Gastroesophageal sphincter (tissue), 4 donors: ENCODE measurements at regions not wholly inside any gene's neighbourhood (a gene's known extent, or its start where the extent isn't known, plus 50 kb on each side); places are given as distances from the start of the nearest gene placed in this dataset.

ENCODE experiments used
- ATAC-seq: fragments of 150-250 bp; one replicate; pipeline ENCODE4 v1.9.1; 2016; ENCODE audit warnings: mild to moderate bottlenecking, moderate library complexity
- H3K27ac ChIP-seq, 4 donors: fragments of 200-600 bp; sonication (generic) in 3 of 4; 1 replicate in 3 of 4; 2 replicates in 1 of 4; pipeline ENCODE4 v1.5.1; 2016 to 2019
- H3K27me3 ChIP-seq: fragments of 200-600 bp; sonication (generic); one replicate; pipeline ENCODE4 v1.5.1; 2019
- H3K36me3 ChIP-seq, 2 donors: fragments of 200-600 bp; sonication (generic); one replicate each; pipeline ENCODE4 v1.5.1; 2019; ENCODE audit warnings: control low read depth in 1 of 2
- H3K4me1 ChIP-seq, 3 donors: fragments of 200-600 bp; sonication (generic); 1 replicate in 2 of 3; 2 replicates in 1 of 3; pipeline ENCODE4 v1.5.1; 2016 to 2019; ENCODE audit warnings: control low read depth in 2 of 3
- H3K4me3 ChIP-seq, 2 donors: fragments of 200-600 bp; sonication (generic); one replicate each; pipeline ENCODE4 v1.5.1; 2019; ENCODE audit warnings: mild to moderate bottlenecking in 1 of 2, moderate library complexity in 1 of 2
- H3K9me3 ChIP-seq, 3 donors: fragments of 200-600 bp; sonication (generic); one replicate each; pipeline ENCODE4 v1.5.1; 2017 to 2019; ENCODE audit warnings: control low read depth in 2 of 3
- EP300 ChIP-seq: sonication (generic); formaldehyde crosslinking; IDR thresholded peaks from one replicate; pipeline ENCODE4 v1.6.1; 2017; ENCODE audit warnings: antibody characterized with exemption, mild to moderate bottlenecking
- POLR2A ChIP-seq, 2 donors: fragments of 450-650 bp; IDR thresholded peaks; one replicate each; pipeline ENCODE4 v1.6.1; 2017; ENCODE audit warnings: antibody characterized with exemption in 2 of 2, mild to moderate bottlenecking in 2 of 2, moderate library complexity in 1 of 2
- POLR2AphosphoS5 ChIP-seq: sonication (generic); formaldehyde crosslinking; IDR thresholded peaks from one replicate; pipeline ENCODE4 v1.6.1; 2017; ENCODE audit warnings: antibody characterized with exemption
- WGBS, 2 donors: methylation state at CpG; one replicate each; pipeline ENCODE4 v1.1.5; 2018; ENCODE audit warnings: low coverage in 1 of 2; 5-methylcytosine and 5-hydroxymethylcytosine counted together
- TF ChIP-seq, protein P1 (sequence below), 4 experiments: fragments of 200-600 bp in 2 of 4; fragments of 450-650 bp in 2 of 4; sonication (generic) in 1 of 4; IDR thresholded peaks; one replicate each; pipeline ENCODE4 v1.5.1; 2017 to 2019; ENCODE audit warnings: antibody characterized with exemption in 4 of 4, mild to moderate bottlenecking in 2 of 4, moderate library complexity in 2 of 4

DNA sequence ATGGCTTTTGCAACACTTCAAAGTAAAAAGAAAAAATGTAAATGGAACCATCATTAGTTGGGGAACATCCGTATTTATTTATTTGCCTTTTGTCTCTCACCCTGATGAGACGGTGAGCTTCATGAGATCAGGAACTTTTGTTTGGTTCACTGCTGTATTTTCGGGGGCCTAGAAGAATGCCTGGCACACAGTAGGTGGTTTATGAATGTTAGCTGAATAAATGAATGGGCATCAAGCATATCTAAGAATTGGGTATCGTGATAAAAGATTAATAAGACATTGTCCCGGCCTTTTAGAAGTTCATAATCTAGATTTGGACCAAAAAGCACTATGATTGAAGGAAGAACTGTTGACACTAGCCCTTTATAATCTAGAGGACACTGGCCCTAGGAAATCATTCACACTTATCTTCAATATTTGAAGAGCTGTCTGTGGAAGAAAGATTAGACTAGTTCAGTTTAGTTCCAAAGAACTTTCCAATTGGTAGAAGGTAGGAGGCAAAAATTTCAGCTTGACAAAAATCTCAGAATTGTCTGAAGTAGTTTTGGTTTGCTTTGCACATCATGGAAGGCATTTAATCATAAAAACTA is 70.3 kb upstream of the CD83 start:
- no peak for ATAC-seq
- whole genome bisulfite sequencing, 2 donors: 74 to 80% methylated on average over 4 to 5 of the region's 5 CpGs

DNA sequence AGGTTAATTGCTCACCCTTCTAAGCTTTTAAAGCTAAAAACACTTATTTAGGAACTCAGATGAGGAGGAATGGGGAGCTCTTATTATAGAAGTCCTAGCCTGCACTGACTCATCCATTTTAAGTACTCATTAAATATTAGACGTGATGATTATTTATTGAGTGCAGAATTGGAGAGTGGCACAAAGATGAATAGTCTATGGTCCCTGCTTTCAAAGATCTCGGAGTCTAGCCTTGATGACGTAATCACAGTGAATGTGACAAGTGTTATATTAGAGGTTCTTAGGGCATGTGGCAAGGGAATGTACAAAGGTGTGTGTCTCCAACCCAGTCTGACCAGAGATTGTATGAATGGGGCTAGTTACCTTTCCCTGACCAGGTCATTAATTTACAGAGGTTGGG is 68.7 kb upstream of the CD83 start:
- TF ChIP-seq POLR2A (IDR thresholded peaks at IDR 0.05) (no peak), EP300 (no peak), POLR2AphosphoS5 (no peak)
- TF ChIP-seq, protein P1, sequence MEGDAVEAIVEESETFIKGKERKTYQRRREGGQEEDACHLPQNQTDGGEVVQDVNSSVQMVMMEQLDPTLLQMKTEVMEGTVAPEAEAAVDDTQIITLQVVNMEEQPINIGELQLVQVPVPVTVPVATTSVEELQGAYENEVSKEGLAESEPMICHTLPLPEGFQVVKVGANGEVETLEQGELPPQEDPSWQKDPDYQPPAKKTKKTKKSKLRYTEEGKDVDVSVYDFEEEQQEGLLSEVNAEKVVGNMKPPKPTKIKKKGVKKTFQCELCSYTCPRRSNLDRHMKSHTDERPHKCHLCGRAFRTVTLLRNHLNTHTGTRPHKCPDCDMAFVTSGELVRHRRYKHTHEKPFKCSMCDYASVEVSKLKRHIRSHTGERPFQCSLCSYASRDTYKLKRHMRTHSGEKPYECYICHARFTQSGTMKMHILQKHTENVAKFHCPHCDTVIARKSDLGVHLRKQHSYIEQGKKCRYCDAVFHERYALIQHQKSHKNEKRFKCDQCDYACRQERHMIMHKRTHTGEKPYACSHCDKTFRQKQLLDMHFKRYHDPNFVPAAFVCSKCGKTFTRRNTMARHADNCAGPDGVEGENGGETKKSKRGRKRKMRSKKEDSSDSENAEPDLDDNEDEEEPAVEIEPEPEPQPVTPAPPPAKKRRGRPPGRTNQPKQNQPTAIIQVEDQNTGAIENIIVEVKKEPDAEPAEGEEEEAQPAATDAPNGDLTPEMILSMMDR (IDR thresholded peaks at IDR 0.05): no peak
- H3K4me1 ChIP-seq: no peaks in the 10 kb centered on the region
- no peak overlapping the region for H3K27ac ChIP-seq
- no peaks in the 10 kb centered on the region for H3K9me3 ChIP-seq
- ATAC-seq: no peak
- no peaks in the 10 kb centered on the region for H3K36me3 ChIP-seq
- 61 to 63% methylated on average over 1 to 3 of the region's 3 CpGs for WGBS, 2 donors
- peaks cover 47% of the 10 kb centered on the region for H3K27me3 ChIP-seq
- H3K4me3 ChIP-seq: no peak overlapping the region

More for the DNA sequence above, 70.3 kb upstream of the CD83 start:
- no peak for TF ChIP-seq EP300
- TF ChIP-seq, protein P1 (IDR thresholded peaks at IDR 0.05): no peak
- TF ChIP-seq POLR2A (IDR thresholded peaks at IDR 0.05): no peak
- Histone ChIP-seq H3K27me3 (peaks cover 53% of the 10 kb centered on the region), H3K36me3 (no peaks in the 10 kb centered on the region), H3K27ac (no peak overlapping the region), H3K4me1 (no peaks in the 10 kb centered on the region), H3K4me3 (no peak overlapping the region), H3K9me3 (no peaks in the 10 kb centered on the region)

DNA sequence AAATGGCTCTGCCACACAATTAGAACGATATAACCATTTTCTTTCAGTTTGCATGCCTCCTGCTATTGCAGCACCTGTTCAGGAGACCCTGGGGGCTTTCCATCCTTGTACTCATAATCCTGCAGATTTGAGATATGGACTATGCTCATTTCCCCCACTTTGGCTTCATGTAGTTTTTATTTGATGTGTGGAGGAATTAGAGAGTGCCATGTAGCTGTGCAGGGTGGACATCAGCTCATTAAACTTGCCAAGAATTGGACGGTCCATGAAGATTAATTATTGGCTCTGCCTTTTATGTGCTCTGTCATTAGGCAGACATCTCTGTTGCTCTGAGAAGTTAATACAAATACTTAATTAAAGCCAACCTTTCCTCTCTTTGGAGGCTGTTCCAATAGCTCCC is 66.2 kb upstream of the CD83 start:
- H3K27me3 ChIP-seq: peaks cover 28% of the 10 kb centered on the region
- TF ChIP-seq POLR2AphosphoS5 (no peak), EP300 (no peak), POLR2A (IDR thresholded peaks at IDR 0.05) (no peak)
- TF ChIP-seq, protein P1 (IDR thresholded peaks at IDR 0.05): no peak
- no peak overlapping the region for H3K4me3 ChIP-seq
- ATAC-seq: no peak
- no peaks in the 10 kb centered on the region for H3K9me3 ChIP-seq
- H3K27ac ChIP-seq: no peak overlapping the region
- H3K4me1 ChIP-seq: no peaks in the 10 kb centered on the region
- 65 to 100% methylated on average over 1 to 2 of the region's 2 CpGs for WGBS, 2 donors
- H3K36me3 ChIP-seq: no peaks in the 10 kb centered on the region

DNA sequence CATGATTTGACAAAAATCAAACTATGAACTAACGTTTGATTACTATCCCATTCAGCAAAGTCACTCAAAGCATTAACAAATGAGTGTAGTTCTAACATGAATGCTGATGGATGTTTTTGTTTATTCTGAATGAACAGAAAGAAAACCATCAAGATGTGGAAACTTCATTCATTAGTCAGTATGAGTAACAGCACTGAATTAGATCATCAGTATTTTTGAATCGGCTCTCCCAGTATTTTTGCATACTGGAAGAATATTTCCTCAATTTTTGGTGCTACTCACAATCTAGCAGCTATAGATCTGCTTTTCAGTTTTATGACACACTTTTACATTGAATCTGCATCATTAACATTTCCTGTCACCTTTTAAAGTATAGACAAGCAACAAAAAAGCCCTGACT is 63.8 kb upstream of the CD83 start:
- no peaks in the 10 kb centered on the region for H3K36me3 ChIP-seq
- peaks cover 25% of the 10 kb centered on the region for H3K27me3 ChIP-seq
- H3K27ac ChIP-seq: no peak overlapping the region
- 77 to 82% methylated on average over 2 of the region's 2 CpGs for WGBS, 2 donors
- H3K9me3 ChIP-seq: no peaks in the 10 kb centered on the region
- ATAC-seq: no peak
- no peak for TF ChIP-seq EP300
- TF ChIP-seq POLR2AphosphoS5: no peak
- TF ChIP-seq POLR2A (IDR thresholded peaks at IDR 0.05): no peak
- TF ChIP-seq, protein P1 (IDR thresholded peaks at IDR 0.05): no peak
- no peaks in the 10 kb centered on the region for H3K4me1 ChIP-seq
- no peak overlapping the region for H3K4me3 ChIP-seq

DNA sequence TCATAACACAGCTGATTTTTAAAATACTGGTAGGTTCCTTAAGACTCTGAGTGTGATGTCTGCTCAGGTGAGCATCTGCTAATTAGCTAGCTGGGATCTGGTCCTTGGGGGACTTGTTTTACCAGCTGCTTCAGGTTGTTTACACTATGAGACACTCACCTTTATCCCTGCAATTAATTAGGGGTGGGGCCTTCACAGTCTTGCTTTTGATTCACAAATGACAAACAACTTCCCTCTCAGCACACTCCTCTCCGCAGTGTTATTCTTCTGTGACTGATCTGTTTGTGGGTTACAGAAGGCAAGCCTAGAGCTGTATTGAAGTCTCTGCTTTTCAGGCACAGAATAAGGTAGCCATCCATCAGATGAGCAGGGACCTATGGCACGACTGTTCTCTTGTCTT is 62.0 kb upstream of the CD83 start:
- no peak for ATAC-seq
- Histone ChIP-seq H3K27ac (no peak overlapping the region), H3K4me1 (no peaks in the 10 kb centered on the region), H3K9me3 (no peaks in the 10 kb centered on the region), H3K36me3 (no peaks in the 10 kb centered on the region), H3K4me3 (no peak overlapping the region), H3K27me3 (peaks cover 20% of the 10 kb centered on the region)
- 46 to 64% methylated on average over 2 of the region's 2 CpGs for WGBS, 2 donors
- TF ChIP-seq, protein P1 (IDR thresholded peaks at IDR 0.05): no peak
- no peak for TF ChIP-seq POLR2AphosphoS5
- no peak for TF ChIP-seq EP300
- TF ChIP-seq POLR2A (IDR thresholded peaks at IDR 0.05): no peak
